GM21717 (cell line): ENCODE measurements at regions not wholly inside any gene's neighbourhood (a gene's known extent, or its start where the extent isn't known, plus 50 kb on each side); places are given as distances from the start of the nearest gene placed in this dataset.

Experiments used
- ATAC-seq: cut with Tn5 transposase; IDR thresholded peaks from one replicate; pipeline ENCODE4 v1.9.1; 2021; ENCODE audit warnings: mild to moderate bottlenecking, moderate library complexity; ENCODE audit not compliant: unreplicated experiment

- ATAC-seq: no peak
Observed at GRCh38 chr13:34764246-34764645, 177.8 kb upstream of the NBEA start.

GRCh38 chr13:34765446-34766180, 176.5 kb upstream of the NBEA start:
- ATAC-seq: no peak

- ATAC-seq: no peak
Observed at GRCh38 chr13:34767778-34768177, 174.3 kb upstream of the NBEA start.

GRCh38 chr13:34772206-34772605, 169.9 kb upstream of the NBEA start:
- ATAC-seq: no peak

- no peak for ATAC-seq
Observed at GRCh38 chr13:34772881-34773280, 169.2 kb upstream of the NBEA start.

GRCh38 chr13:34776390-34776981, 165.6 kb upstream of the NBEA start:
- no peak for ATAC-seq

- ATAC-seq: no peak
Observed at GRCh38 chr13:34777089-34777913, 164.8 kb upstream of the NBEA start.

GRCh38 chr13:34777914-34778303, 164.2 kb upstream of the NBEA start:
- ATAC-seq: no peak

- no peak for ATAC-seq
Observed at GRCh38 chr13:34779171-34779570, 162.9 kb upstream of the NBEA start.

GRCh38 chr13:34793301-34793700, 148.8 kb upstream of the NBEA start:
- no peak for ATAC-seq

GRCh38 chr13:34803756-34804155, 138.3 kb upstream of the NBEA start:
- no peak for ATAC-seq

- ATAC-seq: no peak
Observed at GRCh38 chr13:34805347-34805746, 136.7 kb upstream of the NBEA start.

- no peak for ATAC-seq
Observed at GRCh38 chr13:34808649-34809048, 133.4 kb upstream of the NBEA start.

GRCh38 chr13:34810996-34811395, 131.1 kb upstream of the NBEA start:
- no peak for ATAC-seq

GRCh38 chr13:34815526-34815925, 126.5 kb upstream of the NBEA start:
- ATAC-seq: no peak

- no peak for ATAC-seq
Observed at GRCh38 chr13:34816245-34816884, 125.7 kb upstream of the NBEA start.

- ATAC-seq: no peak
Observed at GRCh38 chr13:34816908-34817665, 125.0 kb upstream of the NBEA start.

- no peak for ATAC-seq
Observed at GRCh38 chr13:34822650-34823049, 119.4 kb upstream of the NBEA start.

GRCh38 chr13:34826432-34826831, 115.6 kb upstream of the NBEA start:
- ATAC-seq: no peak

- no peak for ATAC-seq
Observed at GRCh38 chr13:34833562-34834182, 108.4 kb upstream of the NBEA start.
